Erythroblast (primary cell): ENCODE measurements at regions not wholly inside any gene's neighbourhood (a gene's known extent, or its start where the extent isn't known, plus 50 kb on each side); places are given as distances from the start of the nearest gene placed in this dataset.

ENCODE experiments used
- GATA1 ChIP-seq: IDR thresholded peaks from 2 replicates; pipeline ENCODE4 v1.6.1; 2011; ENCODE audit warnings: low read depth, mild to moderate bottlenecking, control low read depth, low read length, moderate library complexity
- POLR2A ChIP-seq: IDR thresholded peaks from 2 replicates; pipeline ENCODE4 v1.6.1; 2011; ENCODE audit warnings: mild to moderate bottlenecking, low read length

DNA sequence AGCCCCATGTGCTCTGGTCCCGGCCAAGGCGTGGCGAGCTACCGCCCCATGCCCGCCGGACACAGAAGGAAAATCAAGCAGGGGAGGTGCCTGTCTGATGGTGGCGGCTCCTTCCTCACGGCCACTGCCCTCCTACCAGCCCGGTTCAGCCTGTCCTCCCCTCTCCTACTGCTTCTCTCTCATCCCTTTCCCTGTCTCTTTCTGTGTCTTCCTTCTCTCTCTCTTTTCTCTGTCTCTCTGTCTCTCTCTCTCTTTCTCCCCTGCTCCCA lies 279.1 kb downstream of the ASMT start:
- TF ChIP-seq POLR2A (no peak), GATA1 (no peak)
